Fibroblast of the aortic adventitia (primary cell): ENCODE measurements at regions not wholly inside any gene's neighbourhood (a gene's known extent, or its start where the extent isn't known, plus 50 kb on each side); places are given as distances from the start of the nearest gene placed in this dataset.

Experiments
- DNase-seq: peaks from one replicate; pipeline ENCODE4 v3.0.0-alpha.2; 2010; ENCODE audit warnings: low read depth
- H3K4me3 ChIP-seq: 2 replicates; pipeline ENCODE4 v1.5.1; 2011; ENCODE audit warnings: low read depth, mild to moderate bottlenecking, control low read depth, low read length, moderate library complexity
- TF ChIP-seq, protein P1 (sequence below): IDR thresholded peaks from 2 replicates; pipeline ENCODE4 v1.5.1; 2011; ENCODE audit warnings: mild to moderate bottlenecking, low read length, control low read depth, inconsistent platforms; ENCODE audit not compliant: insufficient read depth

DNA sequence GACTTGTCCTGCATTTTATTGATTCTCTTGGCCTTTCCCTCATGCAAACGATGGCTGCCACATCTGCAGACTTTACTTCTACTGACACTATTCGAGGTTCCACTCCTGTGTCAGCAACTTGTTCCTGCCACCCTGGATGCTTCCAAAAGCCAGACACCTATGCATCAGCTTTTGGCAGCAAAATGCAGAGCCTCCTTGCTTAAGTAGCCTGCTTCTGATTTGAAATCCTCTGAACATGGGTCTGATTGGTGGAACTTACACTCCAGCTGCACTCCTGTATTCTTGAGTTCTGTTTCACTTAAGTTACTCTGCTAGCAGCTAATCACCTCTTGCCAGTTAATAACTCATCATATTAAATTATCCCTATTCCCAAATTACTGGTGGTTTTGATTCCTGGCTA, 152.1 kb upstream of the FMN2 start:
- no peak for DNase-seq
- H3K4me3 ChIP-seq: no peak overlapping the region

DNA sequence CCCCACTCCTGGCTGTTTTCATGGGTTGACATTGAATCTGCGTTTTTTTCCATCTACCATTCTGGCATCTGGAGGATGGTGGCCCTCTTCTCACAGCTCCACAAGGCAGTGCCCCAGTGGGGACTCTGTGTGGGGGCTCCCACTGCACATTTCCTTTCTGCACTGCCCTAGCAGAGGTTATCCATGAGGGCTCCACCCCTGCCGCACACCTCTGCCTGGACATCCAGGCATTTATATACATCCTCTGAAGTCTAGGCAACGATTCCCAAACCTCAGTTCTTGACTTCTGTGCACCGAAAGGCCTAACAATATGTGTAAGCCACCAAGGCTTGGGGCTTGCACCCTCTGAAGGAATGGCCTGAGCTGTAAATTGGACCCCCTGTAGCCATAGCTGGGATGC, 147.9 kb upstream of the FMN2 start:
- DNase-seq: no peak
- TF ChIP-seq, protein P1, sequence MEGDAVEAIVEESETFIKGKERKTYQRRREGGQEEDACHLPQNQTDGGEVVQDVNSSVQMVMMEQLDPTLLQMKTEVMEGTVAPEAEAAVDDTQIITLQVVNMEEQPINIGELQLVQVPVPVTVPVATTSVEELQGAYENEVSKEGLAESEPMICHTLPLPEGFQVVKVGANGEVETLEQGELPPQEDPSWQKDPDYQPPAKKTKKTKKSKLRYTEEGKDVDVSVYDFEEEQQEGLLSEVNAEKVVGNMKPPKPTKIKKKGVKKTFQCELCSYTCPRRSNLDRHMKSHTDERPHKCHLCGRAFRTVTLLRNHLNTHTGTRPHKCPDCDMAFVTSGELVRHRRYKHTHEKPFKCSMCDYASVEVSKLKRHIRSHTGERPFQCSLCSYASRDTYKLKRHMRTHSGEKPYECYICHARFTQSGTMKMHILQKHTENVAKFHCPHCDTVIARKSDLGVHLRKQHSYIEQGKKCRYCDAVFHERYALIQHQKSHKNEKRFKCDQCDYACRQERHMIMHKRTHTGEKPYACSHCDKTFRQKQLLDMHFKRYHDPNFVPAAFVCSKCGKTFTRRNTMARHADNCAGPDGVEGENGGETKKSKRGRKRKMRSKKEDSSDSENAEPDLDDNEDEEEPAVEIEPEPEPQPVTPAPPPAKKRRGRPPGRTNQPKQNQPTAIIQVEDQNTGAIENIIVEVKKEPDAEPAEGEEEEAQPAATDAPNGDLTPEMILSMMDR: no peak
- H3K4me3 ChIP-seq: no peak overlapping the region

More for the DNA sequence above, 152.1 kb upstream of the FMN2 start:
- TF ChIP-seq, protein P1: no peak

DNA sequence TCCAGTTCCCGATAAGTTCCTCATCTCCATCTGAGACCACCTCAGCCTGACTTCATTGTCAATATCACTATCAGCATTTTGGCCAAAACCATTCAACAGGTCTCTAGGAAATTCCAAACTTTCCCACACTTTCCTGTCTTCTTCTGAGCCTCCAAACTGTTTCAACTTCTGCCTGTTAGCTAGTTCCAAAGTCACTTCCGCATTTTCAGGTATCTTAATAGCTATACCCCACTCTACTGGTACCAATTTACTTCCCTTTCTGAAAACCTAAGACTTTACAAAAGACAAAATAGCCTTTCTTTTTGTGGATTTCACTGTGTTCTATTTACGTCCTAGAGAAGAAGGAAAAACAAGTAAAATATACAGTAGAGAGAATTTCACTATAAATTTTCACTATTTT, 147.0 kb upstream of the FMN2 start:
- TF ChIP-seq, protein P1: no peak
- no peak for DNase-seq
- H3K4me3 ChIP-seq: no peak overlapping the region

DNA sequence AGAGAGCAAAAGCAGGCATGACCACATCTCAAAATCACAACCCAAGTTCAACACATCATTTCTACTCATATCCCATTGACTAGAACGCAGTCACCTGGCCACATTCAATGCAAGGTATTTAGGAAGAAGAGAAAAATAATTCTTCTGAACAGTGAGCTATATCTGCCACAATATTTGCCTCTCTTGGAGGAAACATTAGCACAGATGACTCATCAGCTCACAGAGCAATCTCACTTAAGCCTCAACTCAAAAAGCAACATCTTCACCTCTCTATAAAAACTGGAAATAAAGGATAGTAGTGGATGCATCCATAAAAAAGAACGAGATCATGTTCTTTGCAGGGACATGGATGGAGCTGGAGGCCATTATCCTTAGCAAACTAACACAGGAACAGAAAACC, 143.9 kb upstream of the FMN2 start:
- no peak for DNase-seq
- TF ChIP-seq, protein P1: no peak
- H3K4me3 ChIP-seq: no peak overlapping the region

DNA sequence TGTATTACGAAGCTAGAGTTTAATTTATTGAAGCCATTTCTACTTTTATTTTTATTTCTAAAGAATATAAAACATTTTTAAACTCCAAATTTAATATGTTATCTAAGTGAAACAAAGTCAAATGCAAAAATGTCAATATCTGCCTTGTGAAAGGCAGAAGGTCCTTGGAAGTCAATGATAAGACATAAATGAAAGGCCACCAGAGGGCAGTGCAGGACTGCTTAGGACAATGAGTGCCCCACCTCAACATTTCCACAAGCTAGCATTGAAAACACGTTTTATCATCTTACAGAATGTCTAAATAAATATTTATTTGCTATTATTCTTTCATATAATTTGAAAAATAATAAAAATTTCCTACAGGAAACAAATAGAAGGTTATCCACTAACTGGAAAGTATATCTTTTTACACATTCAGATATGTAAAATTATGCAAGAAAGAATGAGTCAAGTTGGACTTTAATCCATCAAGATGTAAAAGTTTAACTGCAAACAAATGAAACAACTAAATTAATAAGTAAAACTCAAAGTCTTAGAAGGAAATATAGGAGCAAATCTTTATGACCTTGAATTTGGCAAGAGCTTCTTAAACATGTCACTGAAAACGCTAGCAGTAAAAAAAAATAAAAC, 140.1 kb upstream of the FMN2 start:
- DNase-seq: peak; percentile 83
- TF ChIP-seq, protein P1: peak; percentile 71
- no peak overlapping the region for H3K4me3 ChIP-seq

DNA sequence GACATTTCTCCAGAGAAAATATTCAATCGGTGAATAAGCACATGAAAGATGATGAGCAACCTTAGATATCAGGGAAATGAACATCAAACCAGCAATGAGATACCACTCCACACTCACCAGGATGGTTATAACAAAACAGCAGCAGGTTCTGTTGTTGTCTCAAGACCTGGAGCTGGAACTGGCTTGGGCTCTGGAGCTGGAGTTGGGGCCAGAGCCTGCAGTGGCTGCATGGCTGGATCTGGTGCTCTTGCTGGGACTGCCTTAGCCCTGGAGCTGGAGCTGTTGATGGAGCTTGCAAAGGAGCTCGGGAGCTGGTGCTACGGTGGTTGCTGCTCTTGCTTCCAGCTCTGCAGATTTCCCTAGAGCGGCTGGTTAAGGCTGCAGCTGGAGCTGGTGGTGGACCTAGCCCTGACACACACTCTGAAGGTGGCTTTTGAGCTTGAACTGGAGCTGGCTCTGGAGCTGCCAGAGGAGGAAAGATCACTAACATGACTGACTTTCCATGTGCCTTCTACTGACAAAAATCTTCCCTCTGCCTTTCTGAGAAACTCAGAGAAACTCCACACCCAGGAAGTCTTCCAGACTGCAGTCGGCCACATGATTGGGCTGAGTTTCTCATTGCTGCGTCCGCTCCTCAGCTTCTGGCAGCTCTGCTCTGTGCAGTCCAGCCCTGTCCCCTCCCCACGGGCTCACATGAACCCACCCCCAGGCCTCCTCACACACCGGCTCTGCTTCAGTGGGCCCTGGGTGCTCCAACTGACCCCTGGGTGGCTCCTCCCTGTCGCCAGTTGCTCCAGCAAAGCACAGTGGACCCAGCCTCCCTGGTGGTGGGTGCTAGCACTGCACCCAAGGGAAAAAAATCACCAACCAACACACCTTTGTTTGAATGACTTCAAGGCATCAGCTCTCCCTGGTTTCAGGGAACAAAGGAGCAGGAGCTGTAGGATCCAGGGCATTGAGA, 139.1 kb upstream of the FMN2 start:
- TF ChIP-seq, protein P1: peak; percentile 70
- no peak for DNase-seq

More for the DNA sequence above, 139.1 kb upstream of the FMN2 start:
- no peak overlapping the region for H3K4me3 ChIP-seq
